Lung (tissue), 11 donors: ENCODE measurements at regions not wholly inside any gene's neighbourhood (a gene's known extent, or its start where the extent isn't known, plus 50 kb on each side); places are given as distances from the start of the nearest gene placed in this dataset.

Experiments used
- ATAC-seq: fragments of 200-7000 bp; cut with Tn5 transposase; one replicate; pipeline ENCODE4 v1.9.1; 2020; ENCODE audit warnings: moderate number of reproducible peaks; ENCODE audit not compliant: insufficient read depth, low FRiP score
- DNase-seq, 3 donors: peaks; one replicate each; pipeline ENCODE4 v3.0.0-alpha.2; 2013 to 2017
- H3K27ac ChIP-seq, 2 donors: one replicate each; pipeline ENCODE4 v1.5.1; 2013; ENCODE audit warnings: mild to moderate bottlenecking in 2 of 2, moderate library complexity in 2 of 2, control low read depth in 1 of 2, inconsistent platforms in 1 of 2, low read depth in 1 of 2, low read length in 1 of 2
- H3K27me3 ChIP-seq, 3 donors: one replicate each; pipeline ENCODE4 v1.5.1; 2013; ENCODE audit warnings: low read length in 2 of 3; ENCODE audit not compliant: control insufficient read depth in 3 of 3, insufficient read depth in 3 of 3
- H3K36me3 ChIP-seq, 4 donors: one replicate each; pipeline ENCODE4 v1.5.1; 2013; ENCODE audit warnings: low read length in 4 of 4, mild to moderate bottlenecking in 1 of 4, moderate library complexity in 1 of 4; ENCODE audit not compliant: control insufficient read depth in 4 of 4, insufficient read depth in 4 of 4
- H3K4me1 ChIP-seq, 5 donors: one replicate each; pipeline ENCODE4 v1.5.1; 2013; ENCODE audit warnings: low read length in 5 of 5, mild to moderate bottlenecking in 2 of 5, moderate library complexity in 1 of 5; ENCODE audit not compliant: control insufficient read depth in 5 of 5, insufficient read depth in 5 of 5
- H3K4me3 ChIP-seq: one replicate; pipeline ENCODE4 v1.5.1; 2013; ENCODE audit warnings: mild to moderate bottlenecking, control low read depth, moderate library complexity
- H3K9ac ChIP-seq, 2 donors: one replicate each; pipeline ENCODE4 v1.5.1; 2013; ENCODE audit warnings: low read length in 2 of 2, control low read depth in 1 of 2; ENCODE audit not compliant: insufficient read depth in 1 of 2
- H3K9me3 ChIP-seq, 4 donors: one replicate each; pipeline ENCODE4 v1.5.1; 2013; ENCODE audit warnings: low read length in 3 of 4, mild to moderate bottlenecking in 1 of 4, moderate library complexity in 1 of 4; ENCODE audit not compliant: control insufficient read depth in 4 of 4, insufficient read depth in 3 of 4
- CTCF ChIP-seq: IDR thresholded peaks from 2 replicates; pipeline ENCODE4 v1.5.1; 2012; ENCODE audit warnings: mild to moderate bottlenecking; ENCODE audit errors: control extremely low read depth, extremely low read depth
- WGBS, 2 donors: extraction: QIAGEN DNeasy Blood & Tissue Kit; methylation state at CpG; one replicate each; pipeline ENCODE4 v1.1.7; 2013; 5-methylcytosine and 5-hydroxymethylcytosine counted together
- donor health status: control.
- donor health status: control.
- donor health status: Bipolar disorder and iron deficiency.
- donor health status: healthy.
- donor health status: DM: yes; HTN: yes; CAD: no.

DNA sequence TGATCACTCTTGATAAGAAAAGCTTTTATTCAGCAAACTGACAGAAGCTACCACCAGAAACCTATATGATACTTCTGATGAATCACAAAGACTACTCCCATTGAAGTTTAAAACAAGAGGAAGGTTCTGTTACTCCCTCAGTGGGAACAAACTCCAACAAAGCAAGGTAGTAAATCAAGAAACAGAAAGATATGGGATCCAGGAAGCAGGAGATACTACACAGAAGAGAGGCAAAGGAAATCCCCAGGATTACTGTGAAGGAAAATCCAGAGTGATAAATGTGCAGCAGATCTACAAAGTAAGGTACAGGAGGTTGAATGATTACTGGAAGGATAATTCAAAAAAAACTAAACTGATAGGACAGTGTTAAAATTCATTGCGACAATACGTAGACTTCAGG is 222.4 kb downstream of the HHIP start:
- Histone ChIP-seq H3K27ac (no peak overlapping the region), H3K4me3 (no peak overlapping the region), H3K27me3 (no peaks in the 10 kb centered on the region), H3K4me1 (peaks cover 0 to 9% (median 0%) of the 10 kb centered on the region in 5 donors), H3K36me3 (no peaks in the 10 kb centered on the region), H3K9me3 (no peaks in the 10 kb centered on the region), H3K9ac (no peak overlapping the region)
- no peak for DNase-seq
- ATAC-seq, result no peak
- TF ChIP-seq CTCF, result no peak
- WGBS, 2 donors, result 93% methylated on average over 2 of the region's 2 CpGs

GRCh38 chr4:144872508-144873225 is 225.3 kb downstream of the ANAPC10 start:
- TF ChIP-seq CTCF, result no peak
- H3K4me3 ChIP-seq, result no peak overlapping the region
- peaks cover 0 to 9% (median 0%) of the 10 kb centered on the region in 5 donors for H3K4me1 ChIP-seq
- DNase-seq (peak in 2 of 3 donors; percentile 23 to 44), ATAC-seq (no peak)
- H3K27me3 ChIP-seq, result no peaks in the 10 kb centered on the region
- H3K27ac ChIP-seq, result no peak overlapping the region
- no peaks in the 10 kb centered on the region for H3K9me3 ChIP-seq
- H3K9ac ChIP-seq, result no peak overlapping the region
- H3K36me3 ChIP-seq, result no peaks in the 10 kb centered on the region
- WGBS, 2 donors, result 59 to 75% methylated on average over 10 of the region's 10 CpGs

DNA sequence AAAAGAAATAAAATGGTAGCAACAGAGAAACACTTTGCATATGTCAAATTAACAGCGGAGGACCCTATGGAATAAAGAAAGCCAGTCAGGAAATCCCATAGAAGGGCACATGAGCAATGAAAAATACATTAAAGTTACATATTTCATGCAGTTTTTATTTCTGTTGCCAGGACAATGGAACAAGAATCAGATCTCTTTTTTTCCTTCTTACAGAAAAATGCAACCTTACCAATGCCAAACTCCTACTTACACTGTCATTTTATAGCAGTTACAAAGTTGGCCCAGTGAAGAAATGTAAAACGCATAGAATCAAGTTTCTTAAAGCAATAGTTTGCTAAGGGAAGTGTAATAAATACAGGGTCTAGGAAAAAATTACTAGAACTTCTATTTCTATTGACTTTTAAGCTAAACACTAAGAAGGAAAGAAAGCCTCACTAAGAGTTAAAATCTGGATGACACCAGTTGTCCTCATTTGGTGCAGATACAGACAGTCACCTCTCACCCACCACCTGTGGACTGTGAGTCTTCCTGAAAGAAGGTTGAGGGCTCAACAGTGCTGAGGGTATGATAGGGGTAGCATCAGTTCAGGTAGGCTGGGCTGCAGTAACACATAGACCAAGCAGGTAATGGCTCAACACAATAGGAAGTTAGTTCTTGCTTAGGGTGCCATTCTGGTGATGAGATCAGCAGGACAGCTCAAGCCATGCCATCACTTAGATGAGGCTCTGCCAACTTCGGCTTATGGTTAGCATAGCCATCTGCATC is 224.6 kb downstream of the ANAPC10 start:
- Histone ChIP-seq H3K9me3 (no peaks in the 10 kb centered on the region), H3K4me3 (no peak overlapping the region), H3K27me3 (no peaks in the 10 kb centered on the region), H3K36me3 (no peaks in the 10 kb centered on the region), H3K4me1 (peaks cover 0 to 9% (median 0%) of the 10 kb centered on the region in 5 donors), H3K9ac (no peak overlapping the region), H3K27ac (no peak overlapping the region)
- no peak for TF ChIP-seq CTCF
- ATAC-seq, result no peak
- 94 to 95% methylated on average over 3 of the region's 3 CpGs for WGBS, 2 donors
- DNase-seq, result no peak
